HG02885 (cell line): ENCODE measurements at regions not wholly inside any gene's neighbourhood (a gene's known extent, or its start where the extent isn't known, plus 50 kb on each side); places are given as distances from the start of the nearest gene placed in this dataset.
"Not testable (repeated sequence)": the region's sequence is repeated elsewhere in the genome, so short reads cannot be mapped to it uniquely, and the experiment has no call there.

Experiments
- ATAC-seq: cut with Tn5 transposase; IDR thresholded peaks from one replicate; pipeline ENCODE4 v1.9.1; 2021; ENCODE audit warnings: mild to moderate bottlenecking; ENCODE audit not compliant: unreplicated experiment, poor library complexity

DNA sequence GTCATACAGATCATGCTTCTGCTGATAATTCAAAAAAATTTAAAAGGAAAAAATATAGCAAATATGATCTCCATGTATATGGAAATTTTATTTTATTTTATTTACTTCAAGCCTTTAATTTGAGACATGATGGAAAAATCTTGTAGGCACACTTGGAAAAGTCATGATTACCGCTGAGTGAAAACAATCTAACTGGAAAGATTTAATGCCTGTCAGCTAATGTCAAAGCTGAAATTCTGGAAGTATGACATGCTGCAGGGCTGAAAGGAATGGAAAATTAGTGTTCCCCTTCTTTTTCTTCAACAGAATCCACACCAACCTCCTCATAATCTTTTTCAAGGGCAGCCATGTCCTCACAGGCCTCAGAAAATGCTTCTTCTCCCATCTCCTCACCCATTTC lies 58.2 kb downstream of the RPRM start:
- ATAC-seq = no peak

DNA sequence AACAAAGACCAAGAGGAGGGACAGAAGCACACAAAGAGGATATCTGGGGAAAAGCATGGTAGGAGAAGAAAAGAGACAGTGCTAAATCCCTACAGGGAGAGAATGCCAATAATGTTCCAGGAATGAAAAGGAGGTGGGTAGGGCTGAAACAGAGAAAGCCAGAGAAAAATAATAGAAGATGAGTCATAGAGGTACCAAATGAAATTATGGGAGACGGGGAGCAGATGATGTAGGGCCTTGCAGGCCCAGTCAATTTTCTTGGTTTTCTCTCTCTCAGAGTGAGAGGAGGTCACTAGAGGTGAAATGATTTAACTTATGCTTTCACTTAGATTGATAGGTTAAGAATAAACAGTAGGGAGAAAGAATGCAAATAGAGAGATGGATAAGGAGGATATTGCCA lies 61.5 kb downstream of the RPRM start:
- ATAC-seq = no peak

DNA sequence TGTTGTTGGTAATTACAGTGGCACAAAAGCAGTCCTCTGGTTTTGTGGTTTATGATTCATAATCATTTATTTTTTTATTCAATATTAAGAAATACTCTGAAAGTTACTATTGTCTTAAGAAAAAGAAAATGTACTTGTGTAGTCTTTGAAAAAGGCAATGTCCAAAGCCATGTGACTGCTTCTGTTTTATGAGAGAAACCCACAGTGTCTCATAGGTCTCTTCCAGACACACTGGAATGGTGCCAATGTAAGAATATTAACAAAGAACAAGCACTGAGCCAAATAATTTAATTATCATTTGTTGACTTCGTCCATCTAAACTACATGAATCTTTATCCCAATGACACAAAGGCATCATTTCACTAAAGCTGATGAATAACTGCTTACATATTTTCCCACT lies 62.5 kb downstream of the RPRM start:
- no peak for ATAC-seq

DNA sequence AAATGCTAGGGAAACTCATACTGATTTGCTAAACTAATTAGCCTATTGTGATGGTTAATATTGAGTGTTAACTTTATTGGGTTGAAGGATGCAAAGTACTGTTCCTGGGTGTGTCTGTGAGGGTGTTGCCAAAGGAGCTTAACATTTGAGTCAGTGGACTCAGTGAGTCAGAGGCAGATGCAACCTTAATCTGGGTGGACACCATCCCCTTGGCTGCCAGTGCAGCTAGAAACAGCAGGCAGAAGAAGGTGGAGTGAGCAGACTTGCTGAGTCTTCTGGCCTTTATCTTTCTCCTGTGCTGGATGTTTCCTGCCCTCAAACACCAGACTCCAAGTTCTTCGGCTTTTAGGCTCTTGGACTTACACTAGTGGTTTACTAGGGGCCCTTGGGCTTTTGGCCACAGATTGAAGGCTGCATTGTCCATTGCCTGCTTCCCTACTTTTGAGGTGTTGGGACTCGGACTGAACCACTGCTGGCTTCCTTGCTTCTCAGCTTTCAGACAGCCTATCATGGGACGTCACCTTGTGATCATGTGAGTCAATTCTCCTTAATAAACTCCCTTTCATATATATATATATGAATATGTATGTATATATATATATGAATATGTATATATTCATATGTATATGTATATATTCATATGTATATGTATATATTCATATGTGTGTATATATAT lies 69.7 kb downstream of the RPRM start:
- no peak for ATAC-seq

DNA sequence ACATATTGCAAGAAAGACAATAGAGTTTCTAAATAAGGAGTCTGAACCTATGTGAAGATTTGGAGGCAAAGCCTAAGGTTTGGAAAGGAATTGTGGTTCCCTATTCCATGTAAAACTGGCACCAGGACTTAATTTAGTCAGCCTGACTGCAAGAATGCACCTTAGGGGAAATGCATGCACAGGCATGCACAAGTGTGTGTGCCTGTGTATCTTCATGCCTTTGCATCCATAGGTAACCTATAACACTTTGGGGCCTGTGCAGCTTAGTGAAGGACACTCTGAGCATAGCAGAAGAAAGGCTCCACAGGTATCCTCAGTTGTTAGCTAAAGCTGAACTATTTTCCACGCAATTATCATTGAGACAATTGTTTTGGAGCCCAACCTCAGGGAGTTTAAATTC lies 73.4 kb downstream of the RPRM start:
- no peak for ATAC-seq

DNA sequence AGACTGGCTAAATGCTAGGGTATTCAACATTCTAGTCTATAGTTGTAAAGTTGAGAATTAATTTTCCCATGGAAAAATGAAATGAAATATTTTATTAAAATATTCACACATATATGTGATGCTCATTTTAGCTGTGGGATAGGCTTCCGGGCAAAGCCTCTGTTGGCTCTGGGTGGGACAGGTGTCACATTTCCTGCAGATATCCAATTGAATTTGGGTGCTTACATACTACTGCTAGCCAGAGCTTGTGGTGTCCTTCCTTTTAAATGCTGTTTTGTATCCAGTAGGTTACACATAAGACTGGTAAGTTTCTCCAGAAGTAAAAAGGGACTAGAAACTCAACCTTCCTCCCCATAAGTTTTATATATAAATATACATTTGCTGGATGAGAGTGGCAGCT lies 73.8 kb downstream of the RPRM start:
- ATAC-seq = no peak

DNA sequence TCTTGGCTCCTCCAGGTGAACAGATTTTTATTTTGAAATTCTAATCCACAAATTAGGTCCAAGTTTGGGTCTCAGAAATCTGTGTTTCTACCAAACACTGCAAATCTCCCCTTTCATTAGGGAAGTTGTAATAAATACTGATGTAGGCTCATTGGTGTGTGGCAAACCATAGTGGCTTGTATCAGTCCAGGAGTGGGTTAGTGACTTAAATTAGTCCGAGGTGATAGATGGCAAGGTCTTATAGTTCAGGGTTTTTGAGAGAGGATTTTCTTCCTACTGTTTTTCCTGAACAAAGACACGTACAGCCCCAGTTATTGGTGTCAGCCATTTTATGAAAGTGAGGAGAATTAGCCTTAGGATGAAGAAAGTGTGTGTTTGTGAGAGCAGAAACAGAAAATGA lies 74.6 kb downstream of the RPRM start:
- ATAC-seq = no peak

DNA sequence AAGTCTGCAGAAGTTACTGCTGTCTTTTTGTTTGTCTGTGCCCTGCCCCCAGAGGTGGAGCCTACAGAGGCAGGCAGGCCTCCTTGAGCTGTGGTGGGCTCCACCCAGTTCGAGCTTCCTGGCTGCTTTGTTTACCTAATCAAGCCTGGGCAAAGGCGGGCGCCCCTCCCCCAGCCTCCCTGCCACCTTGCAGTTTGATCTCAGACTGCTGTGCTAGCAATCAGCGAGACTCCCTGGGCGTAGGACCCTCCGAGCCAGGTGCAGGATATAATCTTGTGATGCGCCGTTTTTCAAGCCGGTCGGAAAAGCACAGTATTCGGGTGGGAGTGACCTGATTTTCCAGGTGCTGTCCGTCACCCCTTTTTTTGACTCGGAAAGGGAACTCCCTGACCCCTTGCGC lies 75.2 kb downstream of the RPRM start:
- not testable (repeated sequence) for ATAC-seq

DNA sequence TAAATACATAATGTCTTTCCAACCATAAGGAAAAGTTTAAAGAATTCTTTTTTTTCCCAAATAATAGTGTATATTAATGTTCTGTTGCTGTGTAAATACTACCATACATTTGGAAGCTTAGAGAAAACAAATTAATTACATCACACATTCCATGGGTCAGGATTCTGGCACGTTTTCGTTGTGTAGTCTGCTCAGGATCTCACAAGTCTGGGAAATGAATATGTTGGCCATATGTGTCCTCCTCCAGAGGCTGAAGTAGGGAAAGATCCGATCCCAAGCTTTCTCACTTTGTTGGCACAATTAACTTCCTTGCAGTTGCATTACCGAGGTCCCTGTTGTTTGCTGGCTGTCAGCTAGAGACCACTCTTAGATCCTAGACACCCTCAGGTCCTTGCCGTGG lies 83.9 kb downstream of the RPRM start:
- no peak for ATAC-seq

DNA sequence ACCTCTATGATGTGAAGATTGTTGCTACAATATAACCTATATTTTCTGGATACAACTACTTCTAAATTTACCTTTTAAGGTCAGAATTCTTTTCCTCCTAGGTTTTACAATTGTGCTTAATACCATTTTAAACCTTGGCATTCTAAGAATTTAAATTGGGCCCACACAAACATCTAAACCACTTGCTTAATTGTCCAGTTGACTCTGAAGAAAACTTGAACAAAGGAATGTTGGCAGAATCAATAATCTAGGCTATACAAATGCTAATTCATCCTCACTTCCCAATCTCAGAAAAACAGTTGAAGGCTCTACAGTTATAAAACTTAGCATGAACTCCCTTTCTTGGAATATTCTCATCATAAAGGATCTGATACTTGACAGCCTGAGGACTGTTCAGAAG lies 84.3 kb downstream of the RPRM start:
- no peak for ATAC-seq

DNA sequence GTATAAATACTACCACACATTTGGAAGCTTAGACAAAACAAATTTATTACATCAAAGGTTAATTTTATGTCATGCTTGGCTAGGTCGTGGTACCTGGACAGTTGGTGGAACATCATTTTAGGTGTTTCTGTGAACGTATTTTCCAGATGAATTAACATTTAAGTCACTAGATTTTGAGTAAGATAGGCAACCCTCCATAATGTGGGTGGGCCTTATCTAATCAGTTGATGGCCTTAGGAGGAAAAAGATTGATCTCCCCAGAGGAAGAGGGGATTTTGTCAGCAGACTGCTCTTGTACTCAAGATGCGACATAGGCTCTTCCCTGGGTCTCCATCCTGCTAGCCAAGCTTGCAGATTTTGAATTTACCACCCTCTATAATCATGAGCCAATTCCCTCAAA lies 85.0 kb downstream of the RPRM start:
- ATAC-seq = no peak

DNA sequence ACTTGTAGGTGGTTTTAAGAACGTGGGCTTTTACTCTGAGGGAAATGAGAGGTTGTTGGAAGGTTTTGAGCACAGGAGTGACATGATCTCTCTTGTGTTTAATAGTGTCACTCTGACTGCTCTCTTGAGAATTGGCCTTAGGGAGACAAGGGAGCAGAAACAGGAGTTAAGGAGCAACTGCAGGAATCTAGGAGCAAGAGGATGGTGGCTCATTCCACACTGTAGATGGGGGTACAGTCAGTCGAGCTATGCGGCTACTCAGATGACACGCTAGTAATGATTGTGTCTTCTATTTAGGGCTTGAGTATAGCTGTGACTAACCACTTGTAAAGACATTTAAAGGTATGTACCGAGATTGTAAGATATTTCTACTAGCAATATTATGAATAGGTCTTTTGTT lies 87.4 kb downstream of the RPRM start:
- ATAC-seq = no peak

DNA sequence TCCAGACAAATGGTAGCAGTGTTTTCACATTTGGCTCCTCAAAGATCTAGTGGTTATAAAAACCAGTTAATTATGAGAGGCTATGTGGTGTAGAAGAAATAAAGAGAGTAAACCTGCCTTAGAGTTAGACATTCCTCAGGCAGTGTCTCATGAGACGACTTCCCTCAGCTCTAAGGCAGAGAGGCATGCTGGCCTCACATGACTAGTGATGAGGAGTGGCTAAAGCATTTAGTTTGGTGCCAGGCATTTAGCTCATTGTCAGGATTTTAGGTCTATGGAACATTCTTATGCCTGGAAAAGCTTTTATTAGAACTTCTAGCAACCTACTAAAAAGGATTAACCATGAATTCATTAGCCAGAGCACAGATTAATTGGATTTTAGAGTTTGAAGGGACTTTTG lies 90.3 kb downstream of the RPRM start:
- no peak for ATAC-seq

DNA sequence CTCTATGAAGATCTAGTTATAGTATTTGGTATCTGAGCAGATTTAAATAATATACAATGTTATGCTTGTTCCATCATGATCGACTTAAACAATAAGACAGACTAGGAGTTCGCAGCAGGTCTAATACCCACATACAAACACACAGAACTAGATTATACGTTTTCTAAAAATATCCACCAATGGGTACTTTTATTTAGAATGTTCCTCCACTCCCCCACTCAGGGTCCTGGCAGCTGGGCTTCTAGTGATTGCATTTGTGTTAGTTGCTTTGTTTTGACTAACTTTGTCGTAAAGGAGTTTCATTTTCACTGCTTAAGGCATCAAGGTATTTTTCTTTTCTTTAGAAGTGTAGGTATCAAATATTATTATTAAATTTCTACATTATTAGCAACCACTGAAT lies 91.4 kb downstream of the RPRM start:
- ATAC-seq = no peak

DNA sequence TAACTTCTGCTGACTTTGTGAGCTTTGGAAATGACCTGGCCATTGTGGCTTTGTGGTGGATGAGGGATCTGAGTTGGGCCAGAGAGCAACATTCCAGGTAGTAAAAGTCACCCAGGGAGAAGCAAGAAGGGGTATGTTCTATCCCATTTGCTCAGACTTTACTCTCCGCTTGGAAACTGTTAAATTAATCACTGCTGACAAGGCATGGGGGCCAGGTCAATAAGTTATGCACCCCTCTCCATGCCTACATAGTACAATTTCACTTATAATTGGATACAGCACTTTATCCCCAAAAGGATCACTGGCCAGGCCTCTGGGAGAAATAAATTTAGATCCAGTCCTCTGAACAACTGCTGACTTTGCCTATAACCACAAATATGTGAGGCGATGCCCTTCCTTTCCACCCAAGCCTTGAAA lies 92.1 kb downstream of the RPRM start:
- no peak for ATAC-seq

DNA sequence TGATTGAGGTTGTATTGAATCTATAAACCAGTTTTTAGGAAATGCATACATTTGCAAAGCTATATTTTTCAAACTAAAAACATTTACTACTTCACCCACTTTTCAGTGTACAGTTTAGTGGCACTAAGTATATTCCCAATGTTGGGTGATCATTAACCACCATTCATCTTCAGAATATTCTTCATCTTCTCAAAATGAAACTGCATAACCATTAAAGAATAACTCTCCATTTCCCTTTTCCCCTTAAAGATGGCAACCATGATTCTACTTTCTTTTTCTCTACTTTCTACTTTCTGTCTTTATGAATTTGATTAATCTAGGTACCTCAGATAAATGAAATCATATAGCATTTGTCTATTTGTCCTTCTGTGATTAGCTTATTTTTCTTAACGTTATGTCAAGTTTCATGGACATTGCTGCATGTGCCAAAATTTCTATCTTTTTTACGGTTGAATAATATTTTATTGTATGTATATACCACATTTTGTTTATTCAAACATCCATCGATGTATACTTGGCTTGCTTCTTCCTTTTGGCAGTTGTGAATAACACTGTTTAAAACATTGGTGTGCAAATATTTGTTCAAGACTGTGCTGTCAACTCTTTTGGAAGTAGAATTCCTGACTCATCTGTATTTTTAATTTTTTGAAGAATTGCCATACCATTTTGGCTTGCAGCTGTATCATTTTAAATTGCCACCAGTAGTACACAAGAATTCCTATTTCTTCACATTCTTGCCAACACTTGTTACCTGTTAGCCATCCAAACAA lies 104.9 kb downstream of the RPRM start:
- ATAC-seq = no peak

DNA sequence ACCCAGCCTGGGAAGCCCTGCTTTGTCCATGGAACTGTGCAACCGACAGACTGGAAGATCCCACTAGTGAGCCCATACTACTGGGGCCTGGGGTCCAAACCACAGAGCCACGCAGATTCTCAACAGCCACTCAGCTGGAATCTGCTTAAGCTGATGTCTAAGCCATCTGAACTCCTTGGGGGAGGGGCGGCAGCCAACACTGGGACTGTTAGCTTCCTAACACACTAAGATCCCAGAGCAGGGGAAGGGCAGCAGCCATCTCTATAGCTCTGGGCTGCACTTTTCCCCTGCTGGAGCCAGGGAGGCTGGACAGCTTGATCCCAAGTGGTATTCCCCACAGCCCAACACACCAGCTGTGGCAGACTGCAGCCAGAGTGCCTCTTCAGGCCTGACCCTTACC lies 118.3 kb downstream of the RPRM start:
- no peak for ATAC-seq

DNA sequence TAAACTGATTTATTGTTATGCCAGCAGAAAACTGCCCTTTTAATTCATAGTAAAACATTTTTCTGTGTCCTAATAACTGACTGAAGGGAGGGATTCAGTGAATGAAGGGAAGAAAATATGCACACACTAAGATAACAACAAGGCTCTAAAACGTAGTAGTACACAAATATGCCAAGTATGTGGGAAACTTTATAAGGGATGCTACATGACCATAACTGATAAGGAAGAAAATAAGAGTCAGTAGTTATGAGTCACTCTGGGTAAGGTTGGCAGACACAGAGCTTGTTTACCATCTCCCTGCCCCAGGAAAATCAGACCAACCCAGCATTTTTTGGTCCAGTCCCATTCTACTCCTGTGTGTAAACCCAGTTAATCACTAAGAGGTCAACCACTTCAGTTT lies 124.2 kb downstream of the RPRM start:
- ATAC-seq = no peak

DNA sequence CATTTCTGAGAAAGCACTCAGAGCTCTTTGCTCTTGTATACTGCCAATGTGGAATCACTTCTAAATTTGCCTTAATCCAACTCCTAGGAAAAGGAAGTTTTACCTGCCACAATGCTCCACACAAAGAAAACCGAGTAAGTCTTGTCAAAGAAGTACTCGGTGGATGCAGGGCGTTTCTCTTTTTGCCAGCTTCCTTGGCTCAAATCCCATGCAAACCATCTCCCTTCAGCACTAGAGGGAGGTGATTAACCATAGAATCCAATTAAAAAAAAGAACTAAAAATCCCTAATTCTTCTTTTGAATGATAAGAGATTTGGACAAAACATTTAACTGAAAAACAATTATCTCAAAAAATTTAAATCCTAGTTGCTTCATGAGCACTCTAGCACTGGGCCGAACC lies 129.0 kb downstream of the RPRM start:
- no peak for ATAC-seq

DNA sequence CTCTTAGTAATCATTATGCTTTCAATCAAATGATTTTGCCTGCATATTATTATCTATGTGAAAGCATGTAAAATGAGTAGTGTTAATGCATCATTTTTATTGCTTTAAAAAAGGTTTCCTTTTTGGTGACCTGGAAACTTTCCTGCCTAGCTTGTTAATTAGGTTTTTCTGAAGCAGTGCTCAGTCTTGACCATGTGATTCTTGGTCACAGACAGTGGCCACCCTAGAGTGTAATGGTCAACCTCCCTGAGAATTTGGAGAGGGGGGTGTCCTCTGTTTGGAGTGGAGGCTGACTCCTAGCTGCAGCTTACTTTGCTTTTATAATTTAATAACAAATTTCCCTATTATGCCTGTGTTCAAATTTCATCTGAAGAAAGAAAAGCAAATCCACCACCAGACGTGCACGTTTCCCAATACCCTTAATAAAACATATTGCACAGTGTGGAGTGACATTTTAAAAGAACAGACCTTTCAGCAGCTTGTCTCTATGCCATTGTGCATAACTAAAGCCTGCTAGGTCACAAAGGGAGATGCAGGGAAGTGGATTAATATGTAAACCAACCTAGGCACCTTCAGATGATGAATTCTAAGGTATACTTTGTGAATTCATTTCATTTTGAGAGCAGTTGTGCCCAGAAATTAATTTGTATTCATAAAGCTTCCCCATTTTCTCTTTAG lies 130.6 kb downstream of the RPRM start:
- no peak for ATAC-seq

DNA sequence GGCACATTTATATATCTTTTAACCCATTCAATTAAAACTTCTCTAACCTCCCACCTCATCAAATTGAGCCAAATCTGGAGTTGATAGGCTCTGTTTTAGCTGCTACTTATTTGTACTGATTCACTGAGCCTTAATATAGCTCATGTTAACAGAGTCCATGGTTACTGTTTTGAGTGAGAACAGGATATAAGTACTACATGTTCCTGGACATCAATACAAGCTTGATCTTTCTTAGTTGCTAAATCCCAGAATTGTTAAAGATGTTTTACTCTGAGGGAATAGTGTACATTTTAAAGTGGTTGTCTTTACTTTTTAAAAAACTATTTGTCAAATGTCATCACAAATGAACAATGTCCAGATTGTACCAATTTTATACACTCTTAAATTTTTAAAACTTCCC lies 157.7 kb downstream of the RPRM start:
- no peak for ATAC-seq

DNA sequence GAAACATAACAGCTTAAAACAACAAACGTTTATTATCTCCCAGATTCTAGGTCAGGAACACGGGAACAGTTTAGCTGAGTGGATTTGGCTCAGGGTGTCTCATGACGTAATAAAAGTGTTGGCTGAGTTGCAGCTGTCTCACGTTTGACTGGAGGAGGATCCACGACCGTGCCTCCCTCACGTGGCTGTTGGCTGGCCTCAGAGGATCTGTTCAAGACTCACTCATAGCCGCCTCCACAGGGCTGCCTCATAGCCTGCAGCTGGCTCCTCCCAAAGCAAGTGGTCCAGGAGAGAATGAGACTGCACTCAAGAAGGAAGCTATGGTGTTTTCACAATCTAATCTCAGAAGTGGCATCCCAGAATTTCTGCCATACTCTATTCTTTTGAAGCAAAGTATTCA lies 167.1 kb downstream of the RPRM start:
- no peak for ATAC-seq
